ENCODE measurements at regions not wholly inside any gene's neighbourhood (a gene's known extent, or its start where the extent isn't known, plus 50 kb on each side); places are given as distances from the start of the nearest gene placed in this dataset.

- DNase-seq = no peak
Measured at GRCh38 chr5:54705994-54706653, 188.6 kb downstream of the SNX18 start.

GRCh38 chr5:54704825-54705224, 187.3 kb downstream of the SNX18 start:
- no peak for DNase-seq

GRCh38 chr5:54704333-54704732, 186.8 kb downstream of the SNX18 start:
- DNase-seq = no peak

GRCh38 chr5:54703565-54704255, 186.2 kb downstream of the SNX18 start:
- no peak for DNase-seq

GRCh38 chr5:54703133-54703532, 185.6 kb downstream of the SNX18 start:
- no peak for DNase-seq

- DNase-seq = no peak
Measured at GRCh38 chr5:54702470-54702869, 184.9 kb downstream of the SNX18 start.

GRCh38 chr5:54700986-54701578, 183.5 kb downstream of the SNX18 start:
- no peak for DNase-seq

GRCh38 chr5:54696931-54697330, 179.4 kb downstream of the SNX18 start:
- DNase-seq = no peak

GRCh38 chr5:54696346-54696745, 178.8 kb downstream of the SNX18 start:
- no peak for DNase-seq

GRCh38 chr5:54695198-54695966, 177.8 kb downstream of the SNX18 start:
- DNase-seq = no peak

GRCh38 chr5:54693936-54694657, 176.5 kb downstream of the SNX18 start:
- no peak for DNase-seq

- DNase-seq = no peak
Measured at GRCh38 chr5:54692631-54693030, 175.1 kb downstream of the SNX18 start.

GRCh38 chr5:54691656-54692055, 174.1 kb downstream of the SNX18 start:
- no peak for DNase-seq

GRCh38 chr5:54689411-54690251, 172.1 kb downstream of the SNX18 start:
- DNase-seq = no peak

- no peak for DNase-seq
Measured at GRCh38 chr5:54680998-54681397, 163.4 kb downstream of the SNX18 start.

GRCh38 chr5:54679686-54680085, 162.1 kb downstream of the SNX18 start:
- DNase-seq = no peak

- no peak for DNase-seq
Measured at GRCh38 chr5:54678737-54679136, 161.2 kb downstream of the SNX18 start.

- DNase-seq = no peak
Measured at GRCh38 chr5:54676481-54677340, 159.2 kb downstream of the SNX18 start.

GRCh38 chr5:54673523-54674225, 156.1 kb downstream of the SNX18 start:
- no peak for DNase-seq

- DNase-seq = no peak
Measured at GRCh38 chr5:54672871-54673270, 155.3 kb downstream of the SNX18 start.

All from cerebellar nuclear complex (tissue), 1 donor.